ENCODE measurements at regions not wholly inside any gene's neighbourhood (a gene's known extent, or its start where the extent isn't known, plus 50 kb on each side); places are given as distances from the start of the nearest gene placed in this dataset.

- TF ChIP-seq CTCF (IDR thresholded peaks at IDR 0.05; ENCODE audit: extremely low read depth in 1 of 2, insufficient read depth in 1 of 2, low read depth in 1 of 2, low read length in 2 of 2) (no peak), POLR2A (IDR thresholded peaks at IDR 0.05; ENCODE audit: low read depth, low read length) (no peak), EZH2 (IDR thresholded peaks at IDR 0.05; ENCODE audit: borderline replicate concordance, low read depth, low read length, severe bottlenecking) (no peak), GATA2 (IDR thresholded peaks at IDR 0.05; ENCODE audit: insufficient read depth, insufficient read length, low read depth, low read length) (no peak), MYC (IDR thresholded peaks at IDR 0.05; ENCODE audit: low read depth, low read length) (no peak), POLR2AphosphoS5 (IDR thresholded peaks at IDR 0.05; ENCODE audit: insufficient read depth, low read depth, low read length) (no peak), FOS (IDR thresholded peaks at IDR 0.05; ENCODE audit: borderline replicate concordance, insufficient read depth, low read length) (no peak), JUN (IDR thresholded peaks at IDR 0.05; ENCODE audit: borderline replicate concordance, insufficient read depth, insufficient read length, low read depth) (no peak), MAX (IDR thresholded peaks at IDR 0.05; ENCODE audit: insufficient read depth, insufficient read length) (no peak)
- dilution Hi-C loops (cut with MboI; ENCODE audit: extremely low pct_ligation_motif_present, low sequenced_read_pairs): no loop called here
- Histone ChIP-seq H3K9me1 (replicated peaks; ENCODE audit: control insufficient read depth, extremely low read depth, insufficient read depth, low read length) (no peaks in the 10 kb centered on the region), H3K4me1 (ENCODE audit: control insufficient read depth, extremely low read depth, insufficient read depth, low read length) (no peaks in the 10 kb centered on the region), H4K20me1 (replicated peaks; ENCODE audit: control insufficient read depth, extremely low read depth, insufficient read depth, low read length) (no peaks in the 10 kb centered on the region), H2AFZ (ENCODE audit: low read depth, low read length) (no peak overlapping the region), H3K4me2 (ENCODE audit: insufficient read depth, low read length) (no peak overlapping the region), H3K36me3 (ENCODE audit: control insufficient read depth in 2 of 2, extremely low read depth in 1 of 2, insufficient read depth in 2 of 2, low read length in 2 of 2) (no peaks in the 10 kb centered on the region), H3K9ac (replicated peaks; ENCODE audit: extremely low read depth, insufficient read depth, low read length) (no peak overlapping the region), H3K27me3 (ENCODE audit: control insufficient read depth in 2 of 2, insufficient read depth in 2 of 2, low read length in 2 of 2) (no peaks in the 10 kb centered on the region), H3K27ac (ENCODE audit: insufficient read depth, low read depth, low read length) (no peak overlapping the region), H3K4me3 (replicated peaks in 1 of 3; ENCODE audit: insufficient read depth in 1 of 3, low read depth in 1 of 3, low read length in 3 of 3) (no peak overlapping the region), H3K9me3 (replicated peaks; ENCODE audit: control insufficient read depth, insufficient read depth, low read length) (no peaks in the 10 kb centered on the region), H3K79me2 (ENCODE audit: control insufficient read depth, insufficient read depth, low read length) (no peaks in the 10 kb centered on the region)
- CTCF ChIA-PET: no interaction called here
- intact Hi-C loops (cut with micrococcal nuclease): no loop called here
- no TSS peak for BruUV-seq (replicated peaks)
- FAIRE-seq (no peak), DNase-seq (ENCODE audit: low read depth, low spot score) (no peak)
- POLR2A ChIA-PET: no interaction called here
These were observed 208.4 kb downstream of the ANKRD60 start for GRCh38 chr20:58019850-58020625.
